ENCODE measurements at regions not wholly inside any gene's neighbourhood (a gene's known extent, or its start where the extent isn't known, plus 50 kb on each side); places are given as distances from the start of the nearest gene placed in this dataset.
"Not testable (repeated sequence)": the region's sequence is repeated elsewhere in the genome, so short reads cannot be mapped to it uniquely, and the experiment has no call there.

DNA sequence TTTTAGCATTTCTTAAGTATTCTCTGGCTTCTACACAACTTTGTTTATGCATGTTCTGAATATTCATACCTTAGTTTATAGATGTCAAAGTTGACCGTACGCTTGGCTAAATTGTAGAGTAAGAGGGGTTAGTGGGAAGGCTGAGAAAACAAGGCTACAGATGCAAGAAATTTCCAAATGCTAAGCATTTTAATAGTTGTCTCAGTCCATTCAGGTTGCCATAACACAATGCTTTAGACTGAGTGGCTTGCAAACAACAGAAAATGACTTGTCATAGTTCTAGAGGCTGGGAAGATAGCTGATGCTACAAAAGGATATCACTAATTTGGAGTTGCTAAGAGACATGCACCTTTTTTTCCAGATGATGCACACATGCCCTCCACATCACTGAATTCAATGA is 53.0 kb upstream of the C1QTNF3 start:
- WGBS (ENCODE audit: insufficient coverage, low lambda C conversion rate), result no CpG with 5 or more reads among the region's 2 CpGs
- not testable (repeated sequence) for H3K27ac ChIP-seq (ENCODE audit: low read length); DNase-seq; H3K36me3 ChIP-seq (ENCODE audit: control insufficient read depth, insufficient read depth, low read length); H3K9me3 ChIP-seq (ENCODE audit: control insufficient read depth, low read depth, low read length); H3K27me3 ChIP-seq (ENCODE audit: control insufficient read depth, insufficient read depth, low read length); H3K4me1 ChIP-seq (ENCODE audit: control insufficient read depth, insufficient read depth, low read length); H3K4me3 ChIP-seq (ENCODE audit: low read length)

DNA sequence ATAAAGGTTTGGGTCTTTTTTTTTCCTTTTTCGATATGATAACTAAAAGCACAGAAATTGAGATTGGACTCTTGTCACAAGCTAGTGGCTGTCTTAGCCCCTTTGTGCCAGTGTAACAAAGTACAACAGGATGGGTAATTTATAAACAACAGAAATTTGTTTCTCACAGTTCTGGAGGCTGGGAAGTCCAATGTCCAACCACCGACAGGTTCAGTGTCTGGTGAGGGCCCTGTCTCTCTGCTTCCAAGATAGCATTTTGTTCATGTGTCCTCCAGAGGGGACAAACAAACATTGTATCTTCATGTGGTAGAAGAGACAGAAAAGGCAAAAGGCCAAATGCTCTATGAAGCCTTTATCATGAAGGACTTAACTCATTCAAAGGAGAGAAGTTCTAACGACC is 56.9 kb upstream of the C1QTNF3 start:
- not testable (repeated sequence) for H3K4me1 ChIP-seq (ENCODE audit: control insufficient read depth, insufficient read depth, low read length); H3K4me3 ChIP-seq (ENCODE audit: low read length); H3K9me3 ChIP-seq (ENCODE audit: control insufficient read depth, low read depth, low read length); H3K27ac ChIP-seq (ENCODE audit: low read length); H3K27me3 ChIP-seq (ENCODE audit: control insufficient read depth, insufficient read depth, low read length); DNase-seq; H3K36me3 ChIP-seq (ENCODE audit: control insufficient read depth, insufficient read depth, low read length)
- no CpG with 5 or more reads among the region's 3 CpGs for WGBS (ENCODE audit: insufficient coverage, low lambda C conversion rate)

DNA sequence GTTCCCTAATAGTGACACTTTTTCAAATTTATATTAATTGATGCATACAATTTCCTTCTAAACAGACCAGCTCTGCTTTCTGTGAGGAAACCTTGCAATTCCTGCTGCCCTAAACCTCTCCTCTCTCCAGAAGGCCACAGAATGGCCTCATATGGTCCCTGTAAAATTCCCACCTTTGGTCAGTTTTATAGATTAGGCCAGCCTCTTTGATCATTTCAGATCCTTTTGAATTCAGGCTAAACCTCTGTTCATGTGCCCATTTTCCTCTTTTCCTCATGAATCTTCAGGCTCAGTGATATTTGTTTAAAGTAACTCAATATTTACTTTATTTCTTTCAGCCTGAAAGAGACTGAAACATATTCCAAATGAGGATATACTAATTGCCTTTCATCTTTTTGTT is 58.6 kb upstream of the C1QTNF3 start:
- DNase-seq; H3K27ac ChIP-seq (ENCODE audit: low read length); H3K4me1 ChIP-seq (ENCODE audit: control insufficient read depth, insufficient read depth, low read length); H3K27me3 ChIP-seq (ENCODE audit: control insufficient read depth, insufficient read depth, low read length); H3K36me3 ChIP-seq (ENCODE audit: control insufficient read depth, insufficient read depth, low read length); H3K4me3 ChIP-seq (ENCODE audit: low read length); H3K9me3 ChIP-seq (ENCODE audit: control insufficient read depth, low read depth, low read length): not testable (repeated sequence)

DNA sequence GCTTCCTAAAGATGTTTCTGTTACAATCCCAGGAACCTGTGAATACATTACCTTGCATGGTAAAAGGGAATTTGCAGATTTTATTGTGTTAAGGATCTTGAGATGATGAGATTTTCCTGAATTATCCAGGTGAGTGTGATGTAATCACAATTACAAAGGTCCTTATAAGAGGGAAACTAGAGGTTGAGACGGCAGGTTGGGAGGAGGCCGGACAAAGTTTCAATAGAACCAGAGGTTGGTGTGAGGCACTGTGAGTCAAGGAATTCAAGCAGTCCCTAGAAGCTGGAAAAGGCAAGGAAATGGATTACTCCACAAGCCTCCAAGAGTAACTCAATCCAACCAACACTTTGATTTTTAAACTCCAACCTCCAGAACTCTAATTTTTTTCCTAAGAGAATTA is 65.9 kb upstream of the C1QTNF3 start:
- H3K27me3 ChIP-seq (ENCODE audit: control insufficient read depth, insufficient read depth, low read length); H3K4me1 ChIP-seq (ENCODE audit: control insufficient read depth, insufficient read depth, low read length); H3K9me3 ChIP-seq (ENCODE audit: control insufficient read depth, low read depth, low read length); DNase-seq; H3K27ac ChIP-seq (ENCODE audit: low read length); H3K36me3 ChIP-seq (ENCODE audit: control insufficient read depth, insufficient read depth, low read length); H3K4me3 ChIP-seq (ENCODE audit: low read length): not testable (repeated sequence)
- no CpG with 5 or more reads among the region's 2 CpGs for whole genome bisulfite sequencing (ENCODE audit: insufficient coverage, low lambda C conversion rate)

DNA sequence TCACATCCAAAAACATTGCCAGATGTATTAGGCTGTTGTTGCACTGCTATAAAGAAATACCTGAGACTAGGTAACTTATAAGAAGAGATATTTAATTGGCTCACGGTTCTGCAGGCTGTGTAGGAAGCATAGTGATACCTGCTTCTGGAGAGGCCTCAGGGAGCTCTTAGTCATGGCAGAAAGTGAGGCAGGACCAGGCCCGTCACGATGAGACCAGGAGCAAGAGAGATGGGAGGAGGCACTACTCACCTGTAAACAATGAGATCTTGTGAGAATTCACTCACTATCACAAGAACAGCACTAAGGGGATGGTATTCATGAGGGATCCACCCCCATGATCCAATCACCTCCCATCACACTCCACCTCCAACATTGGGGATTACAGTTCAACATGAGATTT is 81.3 kb upstream of the C1QTNF3 start:
- not testable (repeated sequence) for DNase-seq; H3K36me3 ChIP-seq (ENCODE audit: control insufficient read depth, insufficient read depth, low read length); H3K9me3 ChIP-seq (ENCODE audit: control insufficient read depth, low read depth, low read length); H3K27me3 ChIP-seq (ENCODE audit: control insufficient read depth, insufficient read depth, low read length); H3K27ac ChIP-seq (ENCODE audit: low read length); H3K4me1 ChIP-seq (ENCODE audit: control insufficient read depth, insufficient read depth, low read length); H3K4me3 ChIP-seq (ENCODE audit: low read length)
- whole genome bisulfite sequencing (ENCODE audit: insufficient coverage, low lambda C conversion rate), result no CpG with 5 or more reads among the region's 3 CpGs

DNA sequence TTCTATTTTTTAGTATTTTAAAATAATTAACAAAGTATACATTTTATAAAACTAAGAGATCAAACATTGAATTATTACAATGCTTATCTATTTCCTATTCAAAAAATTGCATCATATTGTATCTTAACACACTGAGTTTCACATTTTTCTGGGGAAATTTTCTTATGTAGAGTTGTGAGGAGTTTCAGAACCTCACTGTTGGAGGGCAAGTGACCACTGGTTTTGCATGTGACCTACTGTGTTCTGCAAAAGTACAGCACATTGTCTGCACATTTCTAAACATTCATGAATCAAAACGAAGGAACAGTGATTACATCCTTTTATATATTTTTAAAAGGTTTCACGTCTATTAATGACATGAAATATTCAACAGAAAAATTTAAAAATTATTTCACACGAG is 82.3 kb upstream of the C1QTNF3 start:
- not testable (repeated sequence) for DNase-seq; H3K36me3 ChIP-seq (ENCODE audit: control insufficient read depth, insufficient read depth, low read length); H3K4me1 ChIP-seq (ENCODE audit: control insufficient read depth, insufficient read depth, low read length); H3K27ac ChIP-seq (ENCODE audit: low read length); H3K27me3 ChIP-seq (ENCODE audit: control insufficient read depth, insufficient read depth, low read length); H3K9me3 ChIP-seq (ENCODE audit: control insufficient read depth, low read depth, low read length); H3K4me3 ChIP-seq (ENCODE audit: low read length)
- 100% methylated on average over 1 of the region's 3 CpGs for WGBS (ENCODE audit: insufficient coverage, low lambda C conversion rate)

DNA sequence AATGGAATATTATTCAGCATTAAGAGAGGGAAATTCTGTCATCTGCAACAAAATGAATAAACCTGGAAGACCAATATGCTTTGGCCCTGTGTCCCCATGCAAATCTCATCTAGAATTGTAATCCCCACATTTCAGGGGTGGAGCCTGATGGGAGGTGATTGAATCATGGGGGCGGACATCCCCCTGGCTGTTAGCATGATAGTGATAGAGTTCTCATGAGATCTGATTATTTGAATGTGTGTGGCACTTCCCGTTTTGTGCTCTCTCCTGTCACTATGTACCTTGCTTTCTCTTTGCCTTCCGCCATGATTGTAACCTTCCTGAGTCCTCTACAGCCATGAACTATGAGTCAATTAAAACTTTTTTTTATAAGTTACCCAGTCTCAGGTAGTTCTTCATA is 83.7 kb upstream of the C1QTNF3 start:
- not testable (repeated sequence) for H3K36me3 ChIP-seq (ENCODE audit: control insufficient read depth, insufficient read depth, low read length); H3K4me3 ChIP-seq (ENCODE audit: low read length); H3K27ac ChIP-seq (ENCODE audit: low read length); DNase-seq; H3K9me3 ChIP-seq (ENCODE audit: control insufficient read depth, low read depth, low read length); H3K4me1 ChIP-seq (ENCODE audit: control insufficient read depth, insufficient read depth, low read length); H3K27me3 ChIP-seq (ENCODE audit: control insufficient read depth, insufficient read depth, low read length)
- no CpG with 5 or more reads among the region's 3 CpGs for WGBS (ENCODE audit: insufficient coverage, low lambda C conversion rate)

DNA sequence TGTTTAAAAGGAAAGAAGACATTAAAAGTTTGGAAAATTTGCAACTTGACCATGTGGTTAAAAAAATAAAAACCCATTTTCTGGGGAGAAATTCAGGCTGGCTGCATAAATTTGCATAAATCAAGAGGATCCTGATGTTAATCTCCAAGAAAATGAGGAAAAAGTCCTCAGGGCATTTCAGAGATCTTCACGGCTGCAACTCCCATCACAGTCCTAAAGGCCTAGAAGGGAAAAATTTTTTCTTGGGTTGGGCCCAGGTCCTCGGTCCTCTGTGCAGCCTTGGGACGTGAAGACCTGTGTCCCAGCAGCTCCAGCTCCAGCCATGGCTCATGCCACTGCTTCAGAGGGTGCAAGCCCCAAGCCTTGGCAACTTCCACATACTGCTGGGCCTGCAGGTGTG is 84.8 kb upstream of the C1QTNF3 start:
- H3K27me3 ChIP-seq (ENCODE audit: control insufficient read depth, insufficient read depth, low read length), result not testable (repeated sequence)

DNA sequence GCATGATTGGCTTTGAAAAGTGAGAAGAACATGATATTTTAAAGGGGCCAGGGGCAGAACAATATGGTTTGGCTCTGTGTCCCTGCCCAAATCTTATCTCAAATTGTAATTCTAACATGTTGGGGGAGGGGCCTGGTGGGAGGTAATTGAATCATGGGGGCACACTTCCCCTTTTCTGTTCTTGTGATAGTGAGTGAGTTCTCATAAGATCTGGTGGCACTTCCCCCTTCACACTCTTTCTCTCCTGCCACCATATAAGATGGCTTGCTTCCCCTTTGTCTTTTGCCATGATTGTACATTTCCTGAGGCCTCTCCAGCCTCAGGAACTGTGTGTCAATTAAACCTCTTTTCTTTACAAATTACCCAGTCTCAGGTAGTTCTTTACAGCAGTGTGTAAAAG is 85.9 kb upstream of the C1QTNF3 start:
- H3K9me3 ChIP-seq (ENCODE audit: control insufficient read depth, low read depth, low read length); H3K4me3 ChIP-seq (ENCODE audit: low read length); DNase-seq; H3K27ac ChIP-seq (ENCODE audit: low read length); H3K27me3 ChIP-seq (ENCODE audit: control insufficient read depth, insufficient read depth, low read length); H3K36me3 ChIP-seq (ENCODE audit: control insufficient read depth, insufficient read depth, low read length); H3K4me1 ChIP-seq (ENCODE audit: control insufficient read depth, insufficient read depth, low read length): not testable (repeated sequence)

More for the DNA sequence above, 84.8 kb upstream of the C1QTNF3 start:
- not testable (repeated sequence) for H3K4me1 ChIP-seq (ENCODE audit: control insufficient read depth, insufficient read depth, low read length); H3K36me3 ChIP-seq (ENCODE audit: control insufficient read depth, insufficient read depth, low read length); H3K4me3 ChIP-seq (ENCODE audit: low read length); H3K9me3 ChIP-seq (ENCODE audit: control insufficient read depth, low read depth, low read length); H3K27ac ChIP-seq (ENCODE audit: low read length); DNase-seq
- WGBS (ENCODE audit: insufficient coverage, low lambda C conversion rate), result no CpG with 5 or more reads among the region's 3 CpGs

DNA sequence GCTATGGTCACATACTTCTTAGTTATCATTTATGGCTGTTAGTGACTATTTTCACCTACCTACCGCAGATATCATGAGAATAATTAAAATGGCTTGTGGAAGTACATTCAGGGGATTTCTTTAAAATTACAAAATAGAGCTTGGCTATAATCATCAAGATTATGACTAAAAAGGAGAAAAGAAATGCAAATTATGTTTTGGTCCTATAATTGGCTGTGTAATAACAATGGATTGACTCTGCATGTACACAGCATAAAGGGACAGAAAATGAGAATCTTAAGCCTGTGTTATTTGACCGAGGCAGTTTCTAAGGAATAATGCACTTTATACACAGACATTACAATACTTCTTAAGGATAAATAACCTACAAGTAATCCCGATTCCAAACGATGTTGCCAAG is 112.0 kb upstream of the C1QTNF3 start:
- H3K9me3 ChIP-seq (ENCODE audit: control insufficient read depth, low read depth, low read length); H3K4me3 ChIP-seq (ENCODE audit: low read length); H3K27me3 ChIP-seq (ENCODE audit: control insufficient read depth, insufficient read depth, low read length); H3K27ac ChIP-seq (ENCODE audit: low read length); DNase-seq; H3K4me1 ChIP-seq (ENCODE audit: control insufficient read depth, insufficient read depth, low read length); H3K36me3 ChIP-seq (ENCODE audit: control insufficient read depth, insufficient read depth, low read length): not testable (repeated sequence)
- WGBS (ENCODE audit: insufficient coverage, low lambda C conversion rate), result no CpG with 5 or more reads among the region's 4 CpGs

DNA sequence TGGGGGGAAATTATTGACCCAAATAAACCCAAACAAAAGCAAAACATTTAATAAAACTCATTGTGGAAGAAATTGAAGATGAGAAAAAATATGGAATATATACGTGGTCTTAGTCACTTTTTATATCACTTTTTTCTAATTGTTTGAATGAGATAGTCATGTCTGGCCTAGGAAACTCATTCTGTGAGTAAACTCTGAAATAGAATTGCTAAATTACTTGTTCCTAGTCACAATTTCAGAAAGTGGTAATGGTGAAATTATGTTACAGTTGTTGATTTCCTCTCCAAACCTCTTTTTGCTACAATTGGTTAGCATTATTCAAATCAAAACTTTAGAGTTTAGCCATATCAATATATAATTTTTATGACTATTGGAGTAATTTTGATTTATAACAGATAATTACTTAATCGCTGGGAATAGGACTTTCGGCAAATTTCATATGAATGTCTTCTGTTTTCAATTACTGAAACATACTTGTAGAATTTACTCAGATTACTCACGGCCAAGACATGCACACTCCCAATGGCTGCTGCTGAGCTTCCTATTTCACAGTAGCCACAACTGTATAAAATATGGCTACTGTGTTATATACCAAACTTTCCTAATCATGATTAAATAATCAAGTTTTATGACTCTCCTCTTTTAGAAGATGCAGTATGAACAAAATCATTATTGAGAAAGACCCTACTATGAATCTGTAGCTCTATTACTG is 113.8 kb upstream of the C1QTNF3 start:
- not testable (repeated sequence) for H3K4me1 ChIP-seq (ENCODE audit: control insufficient read depth, insufficient read depth, low read length); DNase-seq; H3K36me3 ChIP-seq (ENCODE audit: control insufficient read depth, insufficient read depth, low read length); H3K27me3 ChIP-seq (ENCODE audit: control insufficient read depth, insufficient read depth, low read length); H3K27ac ChIP-seq (ENCODE audit: low read length); H3K9me3 ChIP-seq (ENCODE audit: control insufficient read depth, low read depth, low read length); H3K4me3 ChIP-seq (ENCODE audit: low read length)
- WGBS (ENCODE audit: insufficient coverage, low lambda C conversion rate), result 100% methylated on average over 1 of the region's 4 CpGs
